Endodermal cell (in vitro differentiated cells): ENCODE measurements at regions not wholly inside any gene's neighbourhood (a gene's known extent, or its start where the extent isn't known, plus 50 kb on each side); places are given as distances from the start of the nearest gene placed in this dataset.
A peak's percentile ranks its signal among the peaks of the same experiment; 100 is the strongest.
"Not testable (repeated sequence)": the region's sequence is repeated elsewhere in the genome, so short reads cannot be mapped to it uniquely, and the experiment has no call there.

ENCODE experiments used
- DNase-seq: peaks from one replicate; pipeline ENCODE4 v3.0.0-alpha.2; 2017
- H3K27ac ChIP-seq: 2 replicates; pipeline ENCODE4 v1.5.1; 2013; ENCODE audit warnings: mild to moderate bottlenecking, low read depth, low read length, moderate library complexity
- H3K27me3 ChIP-seq: 2 replicates; pipeline ENCODE4 v1.6.1; 2013; ENCODE audit warnings: mild to moderate bottlenecking, low read length, moderate library complexity; ENCODE audit not compliant: insufficient read depth, control insufficient read depth, poor library complexity, severe bottlenecking
- H3K36me3 ChIP-seq: 2 replicates; pipeline ENCODE4 v1.7.0; 2013; ENCODE audit warnings: mild to moderate bottlenecking, low read length, moderate library complexity; ENCODE audit not compliant: control insufficient read depth, insufficient read depth
- H3K4me1 ChIP-seq: one replicate; pipeline ENCODE4 v1.7.0; 2013; ENCODE audit warnings: low read length; ENCODE audit not compliant: control insufficient read depth, insufficient read depth
- H3K4me3 ChIP-seq: 2 replicates; pipeline ENCODE4 v1.5.1; 2013; ENCODE audit warnings: mild to moderate bottlenecking, low read length, moderate library complexity
- H3K9ac ChIP-seq: 2 replicates; pipeline ENCODE4 v1.6.1; 2013; ENCODE audit warnings: mild to moderate bottlenecking, low read length, moderate library complexity; ENCODE audit not compliant: poor library complexity, severe bottlenecking; ENCODE audit errors: extremely low read depth
- H3K9me3 ChIP-seq: 2 replicates; pipeline ENCODE4 v1.6.1; 2013; ENCODE audit warnings: mild to moderate bottlenecking, low read length, moderate library complexity; ENCODE audit not compliant: control insufficient read depth
- H3K27ac Mint-ChIP-seq: 2 replicates; pipeline ENCODE4 v1.8.0; 2020; ENCODE audit warnings: mixed read lengths
- H3K27me3 Mint-ChIP-seq: 2 replicates; pipeline ENCODE4 v1.8.0; 2021; ENCODE audit warnings: mild to moderate bottlenecking, mixed read lengths; ENCODE audit not compliant: insufficient read depth
- H3K36me3 Mint-ChIP-seq: 2 replicates; pipeline ENCODE4 v1.8.0; 2020; ENCODE audit warnings: low read depth, mixed read lengths
- H3K4me1 Mint-ChIP-seq: 2 replicates; pipeline ENCODE4 v1.8.0; 2020; ENCODE audit warnings: mixed read lengths
- H3K4me3 Mint-ChIP-seq: 2 replicates; pipeline ENCODE4 v1.8.0; 2020; ENCODE audit warnings: mild to moderate bottlenecking, moderate library complexity, mixed read lengths
- H3K9me3 Mint-ChIP-seq: 2 replicates; pipeline ENCODE4 v1.8.0; 2020; ENCODE audit warnings: mild to moderate bottlenecking, mixed read lengths
- WGBS, 2 experiments: methylation state at CpG; one replicate each; pipeline versions ENCODE4 v1.1.5 to v1.1.7; 2013; ENCODE audit warnings: missing lambda C conversion rate in 2 of 2, mixed read lengths in 1 of 2; ENCODE audit not compliant: insufficient coverage in 1 of 2, insufficient read length in 1 of 2; 5-methylcytosine and 5-hydroxymethylcytosine counted together
- TF ChIP-seq, protein P1 (sequence below): fragments of 200-600 bp; sonication (generic); conservative IDR thresholded peaks from 2 replicates; pipeline ENCODE4 v1.5.0; 2021; ENCODE audit warnings: antibody characterized with exemption, mild to moderate bottlenecking

- Mint-ChIP-seq H3K4me3 (no peak overlapping the region), H3K9me3 (no peaks in the 10 kb centered on the region), H3K36me3 (no peaks in the 10 kb centered on the region), H3K4me1 (peaks cover 8% of the 10 kb centered on the region), H3K27me3 (no peaks in the 10 kb centered on the region), H3K27ac (no peak overlapping the region)
- Histone ChIP-seq H3K36me3 (no peaks in the 10 kb centered on the region), H3K4me1 (peaks cover 5% of the 10 kb centered on the region), H3K27ac (no peak overlapping the region), H3K27me3 (no peaks in the 10 kb centered on the region), H3K4me3 (no peak overlapping the region), H3K9ac (no peak overlapping the region), H3K9me3 (no peaks in the 10 kb centered on the region)
- TF ChIP-seq, protein P1, sequence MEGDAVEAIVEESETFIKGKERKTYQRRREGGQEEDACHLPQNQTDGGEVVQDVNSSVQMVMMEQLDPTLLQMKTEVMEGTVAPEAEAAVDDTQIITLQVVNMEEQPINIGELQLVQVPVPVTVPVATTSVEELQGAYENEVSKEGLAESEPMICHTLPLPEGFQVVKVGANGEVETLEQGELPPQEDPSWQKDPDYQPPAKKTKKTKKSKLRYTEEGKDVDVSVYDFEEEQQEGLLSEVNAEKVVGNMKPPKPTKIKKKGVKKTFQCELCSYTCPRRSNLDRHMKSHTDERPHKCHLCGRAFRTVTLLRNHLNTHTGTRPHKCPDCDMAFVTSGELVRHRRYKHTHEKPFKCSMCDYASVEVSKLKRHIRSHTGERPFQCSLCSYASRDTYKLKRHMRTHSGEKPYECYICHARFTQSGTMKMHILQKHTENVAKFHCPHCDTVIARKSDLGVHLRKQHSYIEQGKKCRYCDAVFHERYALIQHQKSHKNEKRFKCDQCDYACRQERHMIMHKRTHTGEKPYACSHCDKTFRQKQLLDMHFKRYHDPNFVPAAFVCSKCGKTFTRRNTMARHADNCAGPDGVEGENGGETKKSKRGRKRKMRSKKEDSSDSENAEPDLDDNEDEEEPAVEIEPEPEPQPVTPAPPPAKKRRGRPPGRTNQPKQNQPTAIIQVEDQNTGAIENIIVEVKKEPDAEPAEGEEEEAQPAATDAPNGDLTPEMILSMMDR, result no peak
- DNase-seq, result no peak
- WGBS, 2 experiments, result 84 to 88% methylated on average over 2 of the region's 2 CpGs
Measured at GRCh38 chr4:84249521-84249920, 249.6 kb downstream of the NKX6-1 start.

DNA sequence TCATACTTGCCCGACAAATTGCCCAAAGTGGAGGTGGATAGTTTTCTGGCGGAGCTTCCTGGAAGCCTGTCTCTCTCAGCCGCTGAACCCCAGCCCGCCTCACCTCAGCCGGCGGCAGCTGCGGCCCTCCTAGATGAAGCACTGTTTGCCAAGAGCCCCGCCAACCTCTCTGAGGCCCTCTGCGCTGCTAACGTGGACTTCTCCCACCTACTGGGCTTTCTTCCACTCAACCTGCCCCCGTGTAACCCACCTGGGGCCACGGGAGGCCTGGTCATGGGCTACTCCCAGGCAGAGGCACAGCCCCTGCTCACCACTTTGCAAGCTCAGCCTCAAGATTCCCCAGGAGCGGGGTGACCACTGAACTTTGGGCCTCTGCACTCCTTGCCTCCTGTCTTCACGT is 254.1 kb downstream of the NKX6-1 start:
- not testable (repeated sequence) for H3K9ac ChIP-seq, H3K9me3 ChIP-seq, H3K4me3 ChIP-seq, DNase-seq, H3K9me3 Mint-ChIP-seq, H3K27me3 Mint-ChIP-seq, H3K27ac ChIP-seq, H3K4me1 Mint-ChIP-seq, H3K27me3 ChIP-seq, H3K27ac Mint-ChIP-seq, H3K36me3 Mint-ChIP-seq, H3K4me3 Mint-ChIP-seq, H3K36me3 ChIP-seq, H3K4me1 ChIP-seq
- 96 to 100% methylated on average over 2 to 14 of the region's 14 CpGs for WGBS, 2 experiments

DNA sequence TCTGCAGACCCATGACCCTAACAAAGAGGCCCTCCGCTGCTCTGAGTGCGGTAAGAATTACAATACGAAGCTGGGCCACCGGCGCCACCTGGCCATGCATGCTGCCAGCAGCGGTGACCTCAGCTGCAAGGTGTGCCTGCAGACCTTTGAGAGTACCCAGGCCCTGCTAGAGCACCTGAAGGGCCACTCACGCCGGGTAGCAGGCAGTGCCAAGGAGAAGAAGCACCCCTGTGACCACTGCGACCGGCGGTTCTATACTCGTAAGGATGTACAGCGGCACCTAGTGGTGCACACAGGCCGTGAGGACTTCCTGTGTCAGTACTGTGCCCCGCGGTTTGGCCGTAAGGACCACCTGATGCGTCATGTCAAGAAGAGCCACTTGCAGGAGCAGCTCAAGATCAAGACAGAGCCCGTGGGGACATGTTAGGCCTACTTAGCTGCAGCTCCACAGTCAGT is 254.7 kb downstream of the NKX6-1 start:
- H3K9me3 ChIP-seq, H3K4me1 Mint-ChIP-seq, H3K27ac Mint-ChIP-seq, H3K27me3 ChIP-seq, H3K4me1 ChIP-seq, H3K36me3 ChIP-seq, H3K9ac ChIP-seq, H3K4me3 Mint-ChIP-seq, H3K36me3 Mint-ChIP-seq, H3K4me3 ChIP-seq, H3K27me3 Mint-ChIP-seq, H3K27ac ChIP-seq, H3K9me3 Mint-ChIP-seq: not testable (repeated sequence)
- TF ChIP-seq, protein P1, result peak; percentile 57
- WGBS, 2 experiments, result 94 to 96% methylated on average over 13 to 19 of the region's 19 CpGs
- peak; percentile 77 for DNase-seq

DNA sequence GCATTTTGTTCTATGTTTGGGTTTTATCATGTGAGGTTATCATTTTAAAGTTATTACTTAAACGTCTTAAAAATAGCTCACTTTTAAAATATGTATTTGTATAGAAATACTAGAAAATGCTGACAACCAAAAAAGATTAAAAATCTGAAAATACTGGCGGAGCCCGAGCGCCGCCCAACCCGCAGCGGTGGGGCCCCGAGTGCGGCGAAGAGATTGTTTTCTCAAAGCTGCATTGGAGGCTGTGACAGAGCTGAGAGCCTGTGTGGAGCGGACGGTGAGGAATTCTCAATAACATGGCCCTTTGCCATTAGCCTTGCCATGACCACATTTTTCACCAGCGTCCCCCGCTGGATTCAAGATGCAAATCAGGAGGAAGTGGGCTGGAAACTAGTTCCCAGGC is 255.4 kb downstream of the NKX6-1 start:
- H3K27me3 ChIP-seq, result no peaks in the 10 kb centered on the region
- TF ChIP-seq, protein P1, result no peak

More for the DNA sequence above, 255.4 kb downstream of the NKX6-1 start:
- H3K4me1 ChIP-seq, result no peaks in the 10 kb centered on the region
- no peak overlapping the region for H3K27ac ChIP-seq
- no peaks in the 10 kb centered on the region for H3K36me3 Mint-ChIP-seq
- no peaks in the 10 kb centered on the region for H3K9me3 Mint-ChIP-seq
- 93 to 98% methylated on average over 11 to 13 of the region's 14 CpGs for WGBS, 2 experiments
- no peaks in the 10 kb centered on the region for H3K36me3 ChIP-seq
- H3K27me3 Mint-ChIP-seq, result no peaks in the 10 kb centered on the region
- no peak overlapping the region for H3K4me3 ChIP-seq
- no peaks in the 10 kb centered on the region for H3K9me3 ChIP-seq
- no peaks in the 10 kb centered on the region for H3K4me1 Mint-ChIP-seq
- DNase-seq, result peak; percentile 48
- H3K9ac ChIP-seq, result no peak overlapping the region
- no peak overlapping the region for H3K27ac Mint-ChIP-seq
- H3K4me3 Mint-ChIP-seq, result no peak overlapping the region
